ENCODE measurements at regions not wholly inside any gene's neighbourhood (a gene's known extent, or its start where the extent isn't known, plus 50 kb on each side); places are given as distances from the start of the nearest gene placed in this dataset.

- no peaks in the 10 kb centered on the region for H3K36me3 Mint-ChIP-seq (ENCODE audit: low read depth, unreplicated experiment)
- H3K4me3 Mint-ChIP-seq (ENCODE audit: unreplicated experiment), result no peak overlapping the region
- no peak for DNase-seq (ENCODE audit: low spot score)
- H3K9me3 Mint-ChIP-seq (ENCODE audit: unreplicated experiment), result no peaks in the 10 kb centered on the region
- H3K27ac Mint-ChIP-seq (ENCODE audit: unreplicated experiment), result no peak overlapping the region
- no peaks in the 10 kb centered on the region for H3K4me1 Mint-ChIP-seq (ENCODE audit: unreplicated experiment)
- TF ChIP-seq, protein P1, sequence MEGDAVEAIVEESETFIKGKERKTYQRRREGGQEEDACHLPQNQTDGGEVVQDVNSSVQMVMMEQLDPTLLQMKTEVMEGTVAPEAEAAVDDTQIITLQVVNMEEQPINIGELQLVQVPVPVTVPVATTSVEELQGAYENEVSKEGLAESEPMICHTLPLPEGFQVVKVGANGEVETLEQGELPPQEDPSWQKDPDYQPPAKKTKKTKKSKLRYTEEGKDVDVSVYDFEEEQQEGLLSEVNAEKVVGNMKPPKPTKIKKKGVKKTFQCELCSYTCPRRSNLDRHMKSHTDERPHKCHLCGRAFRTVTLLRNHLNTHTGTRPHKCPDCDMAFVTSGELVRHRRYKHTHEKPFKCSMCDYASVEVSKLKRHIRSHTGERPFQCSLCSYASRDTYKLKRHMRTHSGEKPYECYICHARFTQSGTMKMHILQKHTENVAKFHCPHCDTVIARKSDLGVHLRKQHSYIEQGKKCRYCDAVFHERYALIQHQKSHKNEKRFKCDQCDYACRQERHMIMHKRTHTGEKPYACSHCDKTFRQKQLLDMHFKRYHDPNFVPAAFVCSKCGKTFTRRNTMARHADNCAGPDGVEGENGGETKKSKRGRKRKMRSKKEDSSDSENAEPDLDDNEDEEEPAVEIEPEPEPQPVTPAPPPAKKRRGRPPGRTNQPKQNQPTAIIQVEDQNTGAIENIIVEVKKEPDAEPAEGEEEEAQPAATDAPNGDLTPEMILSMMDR (IDR thresholded peaks at IDR 0.05; ENCODE audit: unreplicated experiment), result no peak
- H3K27me3 Mint-ChIP-seq (ENCODE audit: unreplicated experiment), result no peaks in the 10 kb centered on the region
Measured at GRCh38 chr10:107616031-107616430, 451.5 kb upstream of the SORCS1 start.

DNA sequence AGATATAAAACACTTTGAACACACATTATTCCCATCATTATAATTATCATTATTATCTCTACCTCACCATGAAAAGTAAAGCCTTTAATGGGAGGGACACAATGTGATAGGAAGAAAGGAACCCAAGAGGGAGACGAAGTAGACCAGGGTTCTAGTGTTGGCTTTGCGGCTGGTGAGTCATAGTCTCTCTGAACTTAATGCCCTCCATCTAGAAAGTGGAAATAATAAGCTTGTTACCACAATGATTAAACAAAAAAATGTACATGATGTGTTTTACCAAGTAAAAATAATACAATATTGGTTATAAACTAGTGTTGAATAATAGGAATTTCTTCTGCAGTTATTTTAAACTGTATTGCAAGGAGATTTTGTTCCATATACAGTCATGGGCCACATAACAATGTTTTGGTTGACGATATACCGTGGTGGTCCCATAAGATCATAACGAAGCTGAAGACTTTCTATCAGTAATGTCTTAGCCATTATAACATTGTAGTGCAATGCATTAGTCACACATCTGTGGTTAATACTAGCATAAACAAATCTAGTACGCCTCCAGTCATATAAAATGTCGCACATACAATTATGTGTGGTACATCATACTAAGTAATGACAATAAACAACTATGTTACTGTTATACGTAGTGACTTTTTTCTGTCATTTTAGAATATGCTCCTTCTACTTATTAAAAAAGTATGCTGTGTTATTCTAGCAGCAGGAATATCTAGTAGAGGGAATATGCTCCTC lies 450.6 kb upstream of the SORCS1 start:
- Mint-ChIP-seq H3K4me3 (ENCODE audit: unreplicated experiment) (no peak overlapping the region), H3K4me1 (ENCODE audit: unreplicated experiment) (no peaks in the 10 kb centered on the region), H3K36me3 (ENCODE audit: low read depth, unreplicated experiment) (no peaks in the 10 kb centered on the region), H3K9me3 (ENCODE audit: unreplicated experiment) (no peaks in the 10 kb centered on the region), H3K27me3 (ENCODE audit: unreplicated experiment) (no peaks in the 10 kb centered on the region), H3K27ac (ENCODE audit: unreplicated experiment) (no peak overlapping the region)
- TF ChIP-seq, protein P1 (IDR thresholded peaks at IDR 0.05; ENCODE audit: unreplicated experiment), result no peak
- no peak for DNase-seq (ENCODE audit: low spot score)

GRCh38 chr10:107611115-107611514 lies 446.6 kb upstream of the SORCS1 start:
- Mint-ChIP-seq H3K36me3 (ENCODE audit: low read depth, unreplicated experiment) (no peaks in the 10 kb centered on the region), H3K9me3 (ENCODE audit: unreplicated experiment) (no peaks in the 10 kb centered on the region), H3K4me3 (ENCODE audit: unreplicated experiment) (no peak overlapping the region), H3K4me1 (ENCODE audit: unreplicated experiment) (no peaks in the 10 kb centered on the region), H3K27me3 (ENCODE audit: unreplicated experiment) (no peaks in the 10 kb centered on the region), H3K27ac (ENCODE audit: unreplicated experiment) (no peak overlapping the region)
- no peak for DNase-seq (ENCODE audit: low spot score)
- TF ChIP-seq, protein P1 (IDR thresholded peaks at IDR 0.05; ENCODE audit: unreplicated experiment), result no peak

DNA sequence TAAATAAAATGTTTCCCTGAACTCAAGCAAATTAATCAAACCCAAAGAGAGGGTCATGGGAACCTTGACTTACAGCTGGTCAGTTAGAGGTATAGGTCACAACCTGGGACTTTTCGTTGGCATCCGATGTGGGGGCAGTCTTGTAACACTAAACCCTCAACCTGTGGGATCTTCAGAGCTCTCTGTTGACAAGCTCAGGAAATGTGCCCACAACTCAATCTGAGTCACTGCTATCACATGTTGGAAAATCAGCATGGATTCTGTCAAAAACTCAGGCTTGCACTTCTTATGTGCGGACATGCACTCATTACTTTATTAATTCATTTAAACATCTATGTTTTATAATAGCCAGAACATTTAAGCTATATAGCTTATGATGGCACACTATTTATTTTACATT lies 424.6 kb upstream of the SORCS1 start:
- no peak overlapping the region for H3K27ac Mint-ChIP-seq (ENCODE audit: unreplicated experiment)
- no peak for DNase-seq (ENCODE audit: low spot score)
- no peak overlapping the region for H3K4me3 Mint-ChIP-seq (ENCODE audit: unreplicated experiment)
- peaks cover 10% of the 10 kb centered on the region for H3K9me3 Mint-ChIP-seq (ENCODE audit: unreplicated experiment)
- H3K27me3 Mint-ChIP-seq (ENCODE audit: unreplicated experiment), result no peaks in the 10 kb centered on the region
- no peaks in the 10 kb centered on the region for H3K4me1 Mint-ChIP-seq (ENCODE audit: unreplicated experiment)
- TF ChIP-seq, protein P1 (IDR thresholded peaks at IDR 0.05; ENCODE audit: unreplicated experiment), result no peak
- H3K36me3 Mint-ChIP-seq (ENCODE audit: low read depth, unreplicated experiment), result no peaks in the 10 kb centered on the region

GRCh38 chr10:107585630-107586029 lies 421.1 kb upstream of the SORCS1 start:
- Mint-ChIP-seq H3K36me3 (ENCODE audit: low read depth, unreplicated experiment) (no peaks in the 10 kb centered on the region), H3K27me3 (ENCODE audit: unreplicated experiment) (peaks cover 2% of the 10 kb centered on the region), H3K4me1 (ENCODE audit: unreplicated experiment) (no peaks in the 10 kb centered on the region), H3K4me3 (ENCODE audit: unreplicated experiment) (no peak overlapping the region), H3K27ac (ENCODE audit: unreplicated experiment) (no peak overlapping the region), H3K9me3 (ENCODE audit: unreplicated experiment) (peaks cover 10% of the 10 kb centered on the region)
- DNase-seq (ENCODE audit: low spot score), result no peak
- TF ChIP-seq, protein P1 (IDR thresholded peaks at IDR 0.05; ENCODE audit: unreplicated experiment), result no peak

All from endothelial cell (in vitro differentiated cells).